Gastroesophageal sphincter (tissue), 3 donors: ENCODE measurements at regions not wholly inside any gene's neighbourhood (a gene's known extent, or its start where the extent isn't known, plus 50 kb on each side); places are given as distances from the start of the nearest gene placed in this dataset.

ENCODE experiments used
- POLR2A ChIP-seq, 2 donors: fragments of 450-650 bp; IDR thresholded peaks; one replicate each; pipeline ENCODE4 v1.6.1; 2017; ENCODE audit warnings: antibody characterized with exemption in 2 of 2, mild to moderate bottlenecking in 2 of 2, moderate library complexity in 1 of 2
- TF ChIP-seq, protein P1 (sequence below), 4 experiments: fragments of 200-600 bp in 2 of 4; fragments of 450-650 bp in 2 of 4; sonication (generic) in 1 of 4; IDR thresholded peaks; one replicate each; pipeline ENCODE4 v1.5.1; 2017 to 2019; ENCODE audit warnings: antibody characterized with exemption in 4 of 4, mild to moderate bottlenecking in 2 of 4, moderate library complexity in 2 of 4

DNA sequence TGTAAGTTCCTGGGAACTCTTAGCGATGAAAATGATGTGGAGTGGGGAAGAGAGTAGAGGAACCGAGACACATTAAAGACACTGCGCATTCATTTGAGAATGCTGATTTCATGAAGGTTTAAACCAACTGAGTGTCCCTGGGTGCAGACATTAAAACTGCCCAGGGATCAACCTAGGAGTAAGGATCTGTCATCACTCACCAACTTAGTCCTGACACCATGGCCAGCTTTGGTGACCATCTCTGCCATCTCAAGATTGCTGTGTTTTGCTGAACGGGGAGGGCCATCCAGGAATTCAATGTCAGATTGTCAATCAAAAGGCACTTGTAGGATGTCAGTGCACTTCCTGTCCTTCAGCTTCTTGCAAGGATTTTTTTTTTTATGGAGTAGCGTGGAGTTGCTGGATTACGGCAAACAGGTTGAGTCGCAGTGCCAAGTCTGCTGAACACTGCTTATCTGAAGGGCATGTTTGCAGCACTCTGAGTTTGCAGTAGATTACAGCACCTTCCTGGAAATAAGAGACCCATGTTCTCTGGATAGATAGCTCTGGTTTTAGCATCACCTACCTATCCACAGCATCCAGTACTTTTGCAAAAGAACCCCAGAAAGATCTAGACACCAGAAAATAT is 258.1 kb upstream of the IRX3 start:
- TF ChIP-seq, protein P1, sequence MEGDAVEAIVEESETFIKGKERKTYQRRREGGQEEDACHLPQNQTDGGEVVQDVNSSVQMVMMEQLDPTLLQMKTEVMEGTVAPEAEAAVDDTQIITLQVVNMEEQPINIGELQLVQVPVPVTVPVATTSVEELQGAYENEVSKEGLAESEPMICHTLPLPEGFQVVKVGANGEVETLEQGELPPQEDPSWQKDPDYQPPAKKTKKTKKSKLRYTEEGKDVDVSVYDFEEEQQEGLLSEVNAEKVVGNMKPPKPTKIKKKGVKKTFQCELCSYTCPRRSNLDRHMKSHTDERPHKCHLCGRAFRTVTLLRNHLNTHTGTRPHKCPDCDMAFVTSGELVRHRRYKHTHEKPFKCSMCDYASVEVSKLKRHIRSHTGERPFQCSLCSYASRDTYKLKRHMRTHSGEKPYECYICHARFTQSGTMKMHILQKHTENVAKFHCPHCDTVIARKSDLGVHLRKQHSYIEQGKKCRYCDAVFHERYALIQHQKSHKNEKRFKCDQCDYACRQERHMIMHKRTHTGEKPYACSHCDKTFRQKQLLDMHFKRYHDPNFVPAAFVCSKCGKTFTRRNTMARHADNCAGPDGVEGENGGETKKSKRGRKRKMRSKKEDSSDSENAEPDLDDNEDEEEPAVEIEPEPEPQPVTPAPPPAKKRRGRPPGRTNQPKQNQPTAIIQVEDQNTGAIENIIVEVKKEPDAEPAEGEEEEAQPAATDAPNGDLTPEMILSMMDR (IDR thresholded peaks at IDR 0.05) = no peak
- TF ChIP-seq POLR2A (IDR thresholded peaks at IDR 0.05) = no peak
